T-helper 1 cell (primary cell): ENCODE measurements at regions not wholly inside any gene's neighbourhood (a gene's known extent, or its start where the extent isn't known, plus 50 kb on each side); places are given as distances from the start of the nearest gene placed in this dataset.

ENCODE experiments used
- DNase-seq, 5 donors: peaks; one replicate each; pipeline ENCODE4 v3.0.0-alpha.2; 2012 to 2020

DNA sequence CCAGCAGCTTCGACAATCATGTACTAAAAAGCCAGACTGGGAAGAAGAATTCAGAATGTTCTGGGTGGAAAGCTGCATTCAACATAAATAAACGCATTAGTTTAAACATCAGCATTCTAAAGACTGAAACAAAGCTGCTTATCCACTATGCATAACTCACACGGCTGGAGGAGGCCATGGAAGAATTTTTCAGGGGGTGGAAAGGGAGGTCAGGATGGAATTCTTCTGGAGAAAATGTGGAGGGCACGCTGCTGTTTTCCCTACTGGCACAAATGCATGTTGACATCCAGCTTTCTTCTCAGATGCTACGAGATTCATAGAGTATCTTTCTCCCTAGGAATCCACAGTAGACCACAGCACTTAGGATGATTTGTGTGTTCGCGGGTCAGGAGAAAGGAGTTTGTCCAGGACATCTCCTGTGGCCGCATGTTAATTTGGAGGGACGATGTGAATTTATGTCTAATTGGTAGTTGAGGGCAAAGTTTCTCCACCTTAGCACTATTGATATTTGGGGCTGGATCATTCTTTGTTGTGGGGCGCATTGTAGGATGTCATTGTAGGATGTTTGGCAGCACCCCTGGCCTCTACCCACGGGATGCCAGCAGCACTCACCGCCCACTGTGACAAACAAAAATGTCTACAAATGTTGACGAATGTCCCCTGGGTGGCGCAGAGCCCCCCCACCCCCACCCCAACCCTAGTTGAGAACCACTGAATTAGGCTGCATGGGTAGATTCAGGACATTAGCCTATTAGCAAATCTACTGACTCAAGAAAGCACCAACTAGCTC, 86.5 kb upstream of the KAZN start:
- DNase-seq = no peak

DNA sequence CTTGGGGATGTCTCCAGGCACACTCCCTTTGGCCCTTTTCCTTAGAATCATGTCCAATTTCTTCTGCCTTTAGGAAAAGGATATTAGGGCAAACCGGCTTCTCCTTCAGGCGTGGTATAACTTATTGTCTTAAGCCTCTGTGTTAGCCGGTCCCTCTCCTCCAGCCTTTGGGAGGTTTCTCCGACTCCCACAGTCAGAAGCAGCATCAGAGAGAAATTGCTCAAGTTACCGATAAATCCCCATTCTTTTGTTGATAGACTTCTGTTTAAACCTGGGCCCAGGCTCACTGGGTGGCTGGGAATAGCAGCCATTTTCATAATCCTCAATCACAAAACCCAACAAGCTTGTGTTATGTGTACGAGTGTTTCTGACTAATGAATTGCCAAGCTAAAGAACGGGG, 85.4 kb upstream of the KAZN start:
- DNase-seq = no peak

DNA sequence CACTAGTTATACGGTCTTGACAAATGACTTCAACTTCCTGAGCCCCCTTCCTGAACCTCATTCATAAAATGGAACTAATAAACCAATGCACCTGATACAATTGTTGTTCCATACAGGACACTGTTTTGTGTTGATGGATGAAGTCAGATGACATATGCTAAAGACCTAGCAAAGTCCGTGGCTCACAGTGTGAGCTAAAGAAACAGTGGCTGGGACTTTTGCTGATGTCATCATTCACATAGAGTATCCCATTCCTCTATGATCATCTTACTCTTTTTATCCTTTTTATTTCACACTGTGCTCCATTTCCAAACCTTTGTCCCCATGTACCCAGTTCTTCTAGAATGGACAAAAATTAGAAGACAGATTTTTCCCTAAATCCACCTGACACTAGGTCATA, 83.7 kb upstream of the KAZN start:
- DNase-seq = no peak

DNA sequence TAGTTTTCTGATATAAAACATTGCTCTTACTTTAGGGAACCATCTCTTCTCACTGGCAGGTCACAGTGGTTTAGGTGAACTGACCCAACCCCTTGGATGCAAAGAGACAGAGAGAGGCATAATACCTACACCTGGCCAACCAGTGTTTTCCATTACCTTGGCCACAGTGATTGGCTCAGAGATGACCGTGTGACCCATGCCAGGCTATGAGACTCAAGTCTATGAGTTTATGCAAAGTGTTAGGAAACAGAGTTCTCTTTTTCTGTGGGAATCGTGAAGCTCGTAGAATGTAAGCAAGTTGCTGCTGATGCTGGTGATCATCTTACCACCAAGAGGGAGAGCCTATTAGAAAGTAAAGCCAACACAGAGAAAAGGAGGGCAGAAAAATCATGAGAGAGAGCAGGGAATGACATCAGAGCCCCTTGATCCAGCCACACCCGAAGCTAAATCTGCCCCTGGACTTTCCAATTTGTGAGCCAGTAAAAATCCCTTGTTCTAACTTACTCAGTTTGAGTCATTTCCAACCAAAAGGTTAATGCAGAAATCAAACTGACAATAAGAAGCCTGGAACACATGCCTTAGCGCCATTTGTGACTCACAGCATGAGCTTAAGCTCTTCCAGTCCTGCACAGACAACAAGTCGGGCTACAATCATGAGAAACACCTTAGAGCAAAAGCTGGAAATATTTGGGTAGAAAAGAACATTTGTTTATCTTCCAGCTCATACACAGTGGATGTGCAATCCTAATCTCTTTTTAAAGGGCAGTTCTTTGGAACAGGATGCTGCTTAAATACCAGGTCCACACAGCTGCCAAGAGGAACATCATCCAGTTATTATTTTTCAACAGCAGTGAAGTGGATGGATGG, 81.3 kb upstream of the KAZN start:
- no peak for DNase-seq

DNA sequence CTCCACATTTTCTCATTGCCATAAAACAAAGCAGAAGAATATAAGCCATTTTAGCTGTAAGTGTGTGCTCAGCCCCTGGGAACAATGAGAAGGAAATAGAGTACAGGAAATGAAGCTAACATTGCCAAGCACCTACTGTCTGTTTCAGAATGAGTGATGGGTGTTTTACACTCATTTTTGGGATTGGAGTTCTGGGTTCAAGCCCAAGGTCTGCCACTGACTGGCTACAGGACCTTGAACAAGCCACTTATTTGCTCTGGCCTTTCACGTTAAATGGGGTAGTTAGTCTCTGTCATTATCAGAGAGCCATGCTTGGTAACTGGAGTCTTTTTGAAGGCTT, 80.7 kb upstream of the KAZN start:
- no peak for DNase-seq

DNA sequence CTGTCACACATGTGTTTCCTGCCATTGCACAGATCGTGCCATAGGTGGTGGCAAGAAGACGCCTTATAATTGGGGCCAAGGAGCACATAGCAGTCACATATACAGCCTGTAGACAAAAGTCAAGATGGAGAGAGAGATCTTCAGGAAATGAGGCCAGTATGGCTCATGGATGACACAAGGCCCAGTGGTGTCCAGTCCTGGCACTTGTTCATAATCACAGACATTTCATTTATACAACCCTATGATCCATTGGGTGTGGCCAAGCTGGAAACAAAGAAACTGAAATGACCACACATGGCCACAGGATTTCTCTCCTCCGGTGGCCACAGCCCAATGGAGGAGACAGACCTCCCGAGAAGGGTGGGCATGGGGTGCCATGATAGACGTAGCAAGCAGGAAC, 78.5 kb upstream of the KAZN start:
- no peak for DNase-seq

DNA sequence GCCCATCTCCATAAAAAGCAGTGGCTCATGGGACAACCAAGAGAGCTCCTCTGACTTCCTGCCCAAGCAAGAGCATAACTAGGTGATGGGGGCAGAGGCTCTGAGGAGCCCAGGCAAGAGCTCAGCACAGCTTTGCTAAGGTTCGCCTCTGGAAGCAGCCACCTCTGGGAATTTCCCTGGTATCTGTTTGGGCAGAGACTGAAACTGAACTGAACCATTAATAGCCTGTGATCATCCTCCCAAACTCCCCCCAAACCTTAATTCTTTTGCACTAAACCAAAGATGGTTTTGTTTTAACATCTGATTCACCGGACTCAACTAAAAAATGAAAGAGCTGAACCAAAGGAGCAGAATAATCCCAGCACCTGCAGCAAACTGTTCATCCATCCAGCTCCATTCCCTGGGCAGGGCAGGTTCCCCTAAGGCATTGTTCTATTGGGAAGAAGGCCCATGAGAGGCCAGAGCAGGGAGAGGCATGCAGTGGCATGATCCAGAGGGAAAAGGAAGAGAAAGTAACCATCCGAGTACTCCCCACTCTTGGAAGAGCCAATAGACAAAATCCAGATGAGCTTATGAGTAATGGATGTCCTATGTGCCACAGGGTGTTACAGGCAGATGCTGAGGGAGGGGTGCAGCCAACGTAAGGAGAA, 77.8 kb upstream of the KAZN start:
- DNase-seq = no peak

DNA sequence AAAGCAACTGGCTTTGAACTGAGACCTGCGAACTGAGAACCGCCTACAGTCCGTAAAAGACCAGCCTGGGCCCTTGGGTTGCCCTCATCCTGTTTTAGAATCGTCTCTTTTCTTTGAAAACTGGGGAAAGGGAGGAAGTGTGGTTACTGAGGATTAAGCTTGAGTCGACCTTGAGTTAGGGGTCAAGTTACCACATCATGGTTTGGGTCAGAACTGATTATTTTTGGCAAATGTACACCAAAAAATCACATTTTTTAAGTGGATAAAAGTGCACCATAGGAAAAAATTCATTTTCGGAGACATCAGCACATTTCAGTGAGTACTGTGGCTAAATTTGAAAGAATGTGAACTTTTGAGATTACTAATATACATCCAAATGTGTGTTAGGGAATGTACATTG, 76.9 kb upstream of the KAZN start:
- no peak for DNase-seq

DNA sequence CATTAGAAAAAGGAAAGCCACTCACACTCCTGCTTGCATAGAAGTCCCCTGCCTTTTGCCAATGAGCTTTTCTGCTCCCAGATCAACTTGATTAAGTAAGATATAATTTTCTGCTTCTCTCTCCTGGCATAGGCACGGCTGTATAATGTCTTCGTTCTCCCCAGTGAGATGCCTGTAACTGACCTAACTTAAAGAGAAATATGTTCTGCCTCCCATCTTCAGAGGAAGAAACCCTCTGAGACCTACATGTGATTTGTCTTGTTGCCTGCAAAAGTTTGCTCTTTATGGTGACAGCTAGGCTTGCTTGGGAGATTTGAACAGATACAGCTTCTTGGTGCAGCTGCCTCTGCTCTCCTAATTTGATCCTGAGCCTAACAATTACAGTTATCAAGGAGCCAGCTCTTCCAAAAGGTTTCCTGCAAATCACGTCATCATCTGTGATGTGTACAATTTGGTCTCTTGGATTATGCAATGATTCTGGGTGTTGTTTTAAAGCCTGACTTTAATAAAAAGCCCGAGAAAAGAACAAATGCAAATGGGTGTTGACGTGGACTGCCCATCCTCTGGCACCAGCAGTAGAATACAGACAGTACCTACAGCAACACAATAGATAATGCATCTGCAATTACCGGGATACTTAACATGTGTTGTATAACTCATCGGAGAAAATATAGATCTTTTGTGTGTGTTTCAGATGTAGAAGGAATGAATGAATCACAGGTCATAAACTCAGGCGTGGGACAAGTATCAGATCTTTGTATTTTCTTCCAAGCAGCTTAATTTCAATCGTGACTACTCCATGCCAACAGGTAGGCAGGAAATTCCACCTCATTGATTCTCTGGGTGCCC, 76.2 kb upstream of the KAZN start:
- DNase-seq = no peak

DNA sequence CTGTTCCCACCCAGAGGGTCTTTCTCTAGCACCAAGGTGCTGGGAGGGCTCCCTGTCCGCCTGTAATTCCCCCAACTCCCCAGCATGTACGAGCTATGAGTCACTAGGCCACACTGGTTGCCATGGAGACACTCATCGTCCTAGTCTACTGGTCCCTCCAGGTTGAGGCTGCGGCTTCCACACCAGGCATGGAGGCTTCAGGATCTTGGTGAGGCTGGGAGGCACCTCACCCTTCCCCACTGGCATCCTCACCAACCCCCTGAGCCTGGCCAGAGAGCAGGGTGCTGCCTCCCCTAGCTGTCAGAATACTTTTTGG, 75.6 kb upstream of the KAZN start:
- no peak for DNase-seq

DNA sequence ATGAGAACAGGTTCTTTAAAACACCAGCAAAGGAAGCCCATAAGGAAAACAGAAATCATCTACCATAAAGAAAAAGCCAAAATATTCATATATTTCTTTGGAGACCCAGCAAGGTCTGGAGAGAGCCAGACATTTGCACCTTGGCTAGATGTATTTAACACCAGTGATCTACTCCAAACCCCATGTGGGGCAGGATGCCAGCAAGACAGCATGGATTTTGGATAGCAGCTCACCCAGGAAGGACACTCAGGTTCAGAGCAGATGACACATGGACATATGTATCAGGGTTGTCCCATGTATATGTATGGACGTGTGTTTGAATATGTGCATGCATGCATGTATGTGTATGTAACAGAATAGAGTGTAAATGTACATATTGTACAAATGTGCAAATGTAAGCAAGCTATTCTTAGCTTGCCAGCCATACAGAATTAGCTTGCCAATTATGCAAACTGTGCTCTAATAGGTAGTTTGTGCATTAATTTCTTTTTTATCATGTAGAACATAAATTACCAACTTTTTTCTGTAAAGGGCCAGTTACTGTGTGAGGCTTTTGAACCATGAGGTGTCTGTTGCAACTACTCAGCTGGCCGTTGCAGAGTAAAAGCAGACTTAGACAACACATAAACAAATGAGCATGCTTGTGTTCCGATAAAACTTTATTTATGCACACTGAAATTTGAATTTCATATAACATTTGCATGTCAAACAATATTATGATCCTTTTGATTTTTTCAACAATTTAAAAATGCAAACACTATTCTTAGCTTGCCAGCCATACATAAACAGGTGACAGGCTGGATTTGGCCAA, 73.5 kb upstream of the KAZN start:
- no peak for DNase-seq

DNA sequence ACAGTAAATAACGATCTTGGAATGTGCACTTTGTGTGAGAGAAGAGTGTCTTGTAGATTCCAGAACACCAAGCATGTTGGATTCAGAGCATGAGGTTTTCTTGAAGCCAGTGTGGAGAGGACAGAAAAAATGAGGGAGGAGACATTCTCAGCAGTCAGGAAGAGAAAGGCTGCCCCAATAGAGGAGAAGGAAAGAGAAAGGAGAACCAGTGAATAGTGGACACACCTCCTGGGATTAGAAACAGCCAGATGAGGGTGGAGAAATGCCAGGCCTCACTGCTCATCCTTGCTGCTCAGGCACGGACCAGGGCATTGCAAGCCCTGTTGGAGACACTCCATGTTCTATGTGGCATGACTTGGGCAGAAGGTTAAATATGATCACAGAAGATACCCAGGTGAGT, 69.0 kb upstream of the KAZN start:
- DNase-seq = no peak

DNA sequence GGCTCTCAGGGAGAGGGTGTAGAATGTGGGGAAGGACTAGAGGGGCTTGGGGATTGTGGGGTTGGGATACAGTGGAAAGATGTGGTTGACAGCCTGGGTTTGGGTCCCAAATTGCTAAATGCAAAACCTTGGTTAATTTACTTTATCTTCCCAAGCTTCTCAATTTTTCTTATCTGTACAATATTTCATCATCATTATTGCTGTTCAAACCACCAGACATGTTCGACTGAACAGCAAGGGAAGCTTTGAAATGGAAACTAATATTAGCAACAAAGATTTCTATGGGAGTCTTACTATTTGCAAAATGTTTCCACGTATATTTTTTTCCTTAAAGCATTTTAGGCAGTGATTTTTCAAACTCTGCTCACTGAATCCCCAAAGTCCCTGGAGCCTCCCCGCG, 67.0 kb upstream of the KAZN start:
- DNase-seq = no peak

DNA sequence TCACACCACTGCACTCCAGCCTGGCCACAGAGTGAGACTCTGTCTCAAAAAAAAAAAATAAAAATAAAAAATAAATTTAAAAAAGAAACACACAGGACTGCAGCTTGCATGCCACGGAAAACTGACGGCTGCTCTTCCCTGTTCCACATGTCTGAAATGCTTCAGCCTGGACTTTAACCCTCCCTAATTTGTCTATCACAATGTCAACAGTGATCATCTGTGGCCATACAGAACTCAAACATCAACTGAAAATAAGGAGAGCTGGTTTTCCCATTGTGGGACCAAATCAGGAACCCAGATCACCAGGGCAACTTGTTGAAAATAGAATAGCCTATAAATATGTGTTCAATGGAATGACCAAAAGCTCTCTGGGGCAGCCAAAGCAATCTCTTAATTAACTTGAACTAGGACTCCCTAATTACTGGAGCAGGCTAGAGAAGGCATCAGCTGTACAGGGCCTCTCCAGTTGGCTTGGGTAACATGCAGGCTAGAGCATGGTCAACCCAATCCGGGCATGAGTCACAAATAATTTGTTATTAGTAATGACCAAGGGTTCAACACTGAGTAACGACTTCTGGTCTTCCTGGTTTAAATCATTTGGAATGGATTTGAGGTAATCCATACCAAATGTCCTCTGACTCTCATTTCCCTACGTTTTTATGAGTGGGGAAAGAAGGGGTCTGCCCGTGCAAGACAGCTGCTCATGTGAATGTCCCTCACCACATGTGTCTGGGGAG, 62.7 kb upstream of the KAZN start:
- no peak for DNase-seq

DNA sequence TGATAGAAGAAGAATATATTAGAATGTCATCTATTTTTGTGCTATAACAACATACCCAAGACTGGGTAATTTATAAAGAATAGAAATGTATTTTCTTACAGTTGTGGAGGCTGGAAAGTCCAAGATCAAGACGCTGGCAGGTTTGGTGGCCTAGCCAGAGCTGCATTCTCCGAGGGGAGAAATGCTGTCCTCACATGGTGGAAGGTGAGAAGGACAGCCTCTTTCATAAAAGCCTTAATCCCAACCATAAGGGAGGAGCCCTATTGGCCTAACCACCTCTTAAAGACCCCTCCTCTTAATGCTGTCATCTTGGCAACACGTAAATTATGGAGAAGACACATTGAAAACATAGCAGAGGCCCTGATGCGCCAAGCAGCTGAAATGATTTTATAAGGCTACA, 60.1 kb upstream of the KAZN start:
- no peak for DNase-seq

DNA sequence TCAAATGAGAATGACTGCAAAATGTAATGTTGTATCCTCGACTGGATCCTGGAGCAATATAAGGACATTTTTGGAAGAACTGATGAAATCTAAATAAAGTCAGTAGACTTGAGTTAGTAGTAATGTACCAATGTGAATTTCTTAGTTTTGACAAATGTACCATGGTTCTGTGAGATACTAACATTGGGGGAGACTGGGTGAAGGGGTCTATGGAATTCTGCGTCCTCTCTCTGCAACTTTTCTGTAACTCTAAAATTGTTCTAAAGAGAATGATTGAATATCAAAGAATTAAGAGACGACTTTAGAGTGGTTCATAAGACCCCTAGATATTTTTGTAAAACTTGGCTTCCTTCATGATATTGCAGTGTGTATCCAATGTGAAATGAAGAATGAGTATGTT, 59.2 kb upstream of the KAZN start:
- no peak for DNase-seq

DNA sequence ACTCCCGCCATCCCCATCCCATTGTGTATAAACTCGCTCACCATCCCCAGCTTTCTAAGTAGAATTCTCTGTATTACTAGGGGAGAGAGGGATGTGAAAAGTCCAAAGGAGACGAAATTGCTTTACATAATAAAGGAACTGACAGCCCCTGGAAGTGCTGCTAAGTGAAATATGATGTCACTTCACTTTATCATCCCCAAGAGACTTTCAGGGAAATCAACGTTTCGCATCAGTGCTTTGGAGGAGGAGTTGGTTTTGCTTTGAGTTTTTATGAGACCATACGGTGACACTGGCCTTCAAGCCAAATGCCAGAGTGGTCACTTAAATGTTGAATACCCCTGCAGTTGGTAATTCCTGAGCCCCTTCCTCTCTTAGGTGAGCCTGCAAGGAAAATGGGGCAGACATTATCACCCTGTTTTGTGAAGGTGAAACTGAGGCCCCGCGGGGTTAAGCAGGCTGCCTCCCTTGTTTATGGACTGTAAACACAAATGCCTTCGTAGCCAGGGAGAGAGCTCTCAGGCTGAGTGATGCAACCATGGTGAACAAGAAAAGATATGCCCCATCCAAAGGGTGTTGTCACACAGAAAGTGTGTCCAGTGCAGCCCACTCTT, 58.4 kb upstream of the KAZN start:
- no peak for DNase-seq

DNA sequence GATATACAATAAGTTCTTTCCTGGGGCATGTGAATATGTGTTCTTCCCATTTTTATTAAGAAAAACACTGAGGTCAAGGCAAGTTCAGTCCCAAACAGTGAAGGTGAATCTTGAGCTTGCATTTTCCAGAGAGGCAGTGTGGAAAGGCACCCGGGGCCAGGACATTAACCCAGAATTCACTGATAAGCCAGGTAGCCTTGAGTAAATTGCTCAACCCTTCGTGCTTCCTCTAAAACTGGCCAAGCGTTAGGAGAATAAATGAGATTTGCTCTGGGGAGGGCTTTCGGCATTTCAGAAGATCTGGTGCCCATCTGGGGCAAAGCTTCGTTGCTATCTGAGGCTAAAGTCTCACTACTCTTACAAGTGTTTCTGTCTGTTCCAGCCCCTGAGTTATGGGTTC, 57.1 kb upstream of the KAZN start:
- no peak for DNase-seq

DNA sequence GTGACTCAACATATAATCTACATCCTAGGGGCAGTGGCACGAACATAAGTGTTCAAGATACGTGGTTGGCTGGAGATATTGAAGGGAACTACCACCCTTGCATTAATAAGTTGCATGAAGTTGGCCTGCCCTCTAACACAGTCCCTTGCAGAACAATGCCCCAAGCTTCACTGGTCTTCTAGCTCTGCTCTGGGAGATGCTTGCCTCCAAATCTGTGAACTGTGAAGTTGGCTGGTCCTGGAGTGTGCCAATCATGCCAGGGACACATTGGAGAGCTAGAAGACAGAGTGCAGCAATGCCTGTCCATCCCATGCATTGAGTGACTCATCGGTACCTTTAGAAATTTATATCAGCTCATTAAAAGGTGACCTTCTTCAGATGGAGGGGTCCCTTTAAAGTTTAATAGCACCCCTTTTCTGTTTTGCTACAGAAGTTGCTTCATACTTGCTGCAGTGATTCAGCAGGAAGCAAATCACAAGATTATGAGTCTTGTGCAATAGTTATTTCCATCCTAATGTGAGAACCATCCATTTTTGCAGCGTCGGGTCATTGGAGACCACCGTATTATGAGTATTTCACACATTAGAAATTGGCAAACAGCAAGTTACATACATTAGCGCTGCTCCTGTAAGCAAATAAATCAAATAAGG, 55.2 kb upstream of the KAZN start:
- DNase-seq = no peak

DNA sequence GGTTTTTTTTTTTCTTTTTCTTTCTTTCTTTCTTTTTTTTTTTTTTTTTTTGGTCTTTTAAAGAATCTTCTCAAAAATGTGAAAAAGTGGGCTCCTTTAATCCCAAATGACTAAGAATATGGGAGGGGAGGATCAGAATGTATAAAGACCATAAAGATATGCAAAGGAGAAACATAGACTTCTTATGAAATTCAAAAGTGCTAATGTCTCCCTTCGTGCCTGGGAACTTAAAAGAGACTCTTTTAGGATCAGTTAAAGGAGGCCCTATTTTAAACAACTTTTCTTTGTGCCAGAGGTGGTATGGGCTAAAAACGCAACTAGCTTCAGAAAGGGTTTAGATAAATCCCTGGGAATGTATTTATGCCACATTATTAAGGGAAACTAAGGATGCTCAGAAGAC, 54.2 kb upstream of the KAZN start:
- no peak for DNase-seq
